ENCODE measurements at regions not wholly inside any gene's neighbourhood (a gene's known extent, or its start where the extent isn't known, plus 50 kb on each side); places are given as distances from the start of the nearest gene placed in this dataset.
"Not testable (repeated sequence)": the region's sequence is repeated elsewhere in the genome, so short reads cannot be mapped to it uniquely, and the experiment has no call there.

- no peaks in the 10 kb centered on the region for H3K4me1 ChIP-seq
- intact Hi-C loops (cut with DNase I): no loop called here
- ATAC-seq: no peak
- H3K9me3 ChIP-seq: no peaks in the 10 kb centered on the region
- no peak overlapping the region for H3K4me3 ChIP-seq
- H3K27ac ChIP-seq: no peak overlapping the region
- DNase-seq: no peak
- H3K27me3 ChIP-seq: no peaks in the 10 kb centered on the region
- TF ChIP-seq CTCF (IDR thresholded peaks at IDR 0.05): no peak
- H3K36me3 ChIP-seq: no peaks in the 10 kb centered on the region
Measured at GRCh38 chr13:97539651-97540610, 106.0 kb downstream of the RAP2A start.

- Histone ChIP-seq H3K36me3 (no peaks in the 10 kb centered on the region), H3K4me3 (no peak overlapping the region), H3K9me3 (no peaks in the 10 kb centered on the region), H3K27ac (no peak overlapping the region), H3K4me1 (no peaks in the 10 kb centered on the region), H3K27me3 (no peaks in the 10 kb centered on the region)
- peak in 2 of 4 donors; percentile 70 to 75 for DNase-seq
- intact Hi-C loops (cut with DNase I): no loop called here
- no peak for TF ChIP-seq CTCF (IDR thresholded peaks at IDR 0.05)
- ATAC-seq: no peak
Measured at GRCh38 chr13:97540696-97541095, 106.7 kb downstream of the RAP2A start.

GRCh38 chr13:97542102-97542685, 108.2 kb downstream of the RAP2A start:
- no peak for TF ChIP-seq CTCF (IDR thresholded peaks at IDR 0.05)
- intact Hi-C loops (cut with DNase I): no loop called here
- Histone ChIP-seq H3K4me1 (no peaks in the 10 kb centered on the region), H3K4me3 (no peak overlapping the region), H3K27me3 (no peaks in the 10 kb centered on the region), H3K9me3 (no peaks in the 10 kb centered on the region), H3K27ac (no peak overlapping the region), H3K36me3 (no peaks in the 10 kb centered on the region)
- ATAC-seq (no peak), DNase-seq (no peak)

GRCh38 chr13:97544031-97544765, 110.2 kb downstream of the RAP2A start:
- H3K4me3 ChIP-seq: no peak overlapping the region
- DNase-seq (no peak), ATAC-seq (no peak)
- no peak overlapping the region for H3K27ac ChIP-seq
- intact Hi-C loops (cut with DNase I): no loop called here
- no peaks in the 10 kb centered on the region for H3K4me1 ChIP-seq
- no peaks in the 10 kb centered on the region for H3K36me3 ChIP-seq
- H3K27me3 ChIP-seq: no peaks in the 10 kb centered on the region
- TF ChIP-seq CTCF (IDR thresholded peaks at IDR 0.05): no peak
- H3K9me3 ChIP-seq: no peaks in the 10 kb centered on the region

GRCh38 chr13:97544971-97545499, 111.1 kb downstream of the RAP2A start:
- DNase-seq: peak in 1 of 4 donors; percentile 73
- ATAC-seq; H3K36me3 ChIP-seq; H3K27ac ChIP-seq; H3K9me3 ChIP-seq; H3K4me1 ChIP-seq; H3K4me3 ChIP-seq; H3K27me3 ChIP-seq; intact Hi-C loops (cut with DNase I): not testable (repeated sequence)
